ENCODE measurements at regions not wholly inside any gene's neighbourhood (a gene's known extent, or its start where the extent isn't known, plus 50 kb on each side); places are given as distances from the start of the nearest gene placed in this dataset.

DNA sequence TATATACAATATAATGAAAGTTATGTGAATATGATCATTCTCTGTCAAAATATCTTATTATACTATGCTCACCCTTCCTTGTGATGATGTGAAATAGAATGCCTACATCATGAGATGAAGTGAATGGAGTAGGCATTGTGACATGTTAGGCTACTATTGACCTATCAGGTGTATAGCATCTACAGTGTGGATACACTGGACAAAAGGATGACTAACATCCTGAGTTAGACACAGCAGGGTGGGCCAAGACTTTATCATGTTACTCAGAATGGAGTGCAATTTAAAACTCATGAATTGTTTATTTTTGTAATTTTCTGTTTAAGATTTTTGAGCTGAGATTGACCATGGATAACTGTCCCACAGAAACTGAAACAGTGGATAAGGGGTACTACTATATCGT, 53.4 kb upstream of the NAV3 start:
- TF ChIP-seq, protein P1, sequence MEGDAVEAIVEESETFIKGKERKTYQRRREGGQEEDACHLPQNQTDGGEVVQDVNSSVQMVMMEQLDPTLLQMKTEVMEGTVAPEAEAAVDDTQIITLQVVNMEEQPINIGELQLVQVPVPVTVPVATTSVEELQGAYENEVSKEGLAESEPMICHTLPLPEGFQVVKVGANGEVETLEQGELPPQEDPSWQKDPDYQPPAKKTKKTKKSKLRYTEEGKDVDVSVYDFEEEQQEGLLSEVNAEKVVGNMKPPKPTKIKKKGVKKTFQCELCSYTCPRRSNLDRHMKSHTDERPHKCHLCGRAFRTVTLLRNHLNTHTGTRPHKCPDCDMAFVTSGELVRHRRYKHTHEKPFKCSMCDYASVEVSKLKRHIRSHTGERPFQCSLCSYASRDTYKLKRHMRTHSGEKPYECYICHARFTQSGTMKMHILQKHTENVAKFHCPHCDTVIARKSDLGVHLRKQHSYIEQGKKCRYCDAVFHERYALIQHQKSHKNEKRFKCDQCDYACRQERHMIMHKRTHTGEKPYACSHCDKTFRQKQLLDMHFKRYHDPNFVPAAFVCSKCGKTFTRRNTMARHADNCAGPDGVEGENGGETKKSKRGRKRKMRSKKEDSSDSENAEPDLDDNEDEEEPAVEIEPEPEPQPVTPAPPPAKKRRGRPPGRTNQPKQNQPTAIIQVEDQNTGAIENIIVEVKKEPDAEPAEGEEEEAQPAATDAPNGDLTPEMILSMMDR (IDR thresholded peaks at IDR 0.05; ENCODE audit: control insufficient read depth, extremely low read depth, insufficient read depth): no peak
- H3K4me3 ChIP-seq (ENCODE audit: low read depth, low read length): no peak overlapping the region
- DNase-seq (ENCODE audit: low read depth): no peak

DNA sequence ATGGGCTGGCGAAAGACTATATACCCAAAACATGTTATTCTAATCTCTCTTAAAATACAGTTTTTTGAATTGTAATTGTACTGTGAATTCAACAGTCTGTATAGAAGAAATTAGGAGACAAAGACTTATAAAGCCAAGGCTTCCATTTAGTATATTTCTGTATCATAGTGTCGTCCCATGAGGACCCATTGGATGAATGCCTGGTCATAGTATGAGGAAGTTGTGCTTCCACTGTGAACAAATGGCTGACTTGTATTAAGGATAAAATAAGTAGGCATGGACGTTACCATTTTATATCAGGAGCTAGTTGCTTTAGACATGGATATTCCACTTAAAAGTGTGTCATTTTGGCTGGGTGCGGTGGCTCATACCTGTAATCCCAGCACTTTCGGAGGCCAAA, 55.9 kb upstream of the NAV3 start:
- TF ChIP-seq, protein P1 (IDR thresholded peaks at IDR 0.05; ENCODE audit: control insufficient read depth, extremely low read depth, insufficient read depth): no peak

DNA sequence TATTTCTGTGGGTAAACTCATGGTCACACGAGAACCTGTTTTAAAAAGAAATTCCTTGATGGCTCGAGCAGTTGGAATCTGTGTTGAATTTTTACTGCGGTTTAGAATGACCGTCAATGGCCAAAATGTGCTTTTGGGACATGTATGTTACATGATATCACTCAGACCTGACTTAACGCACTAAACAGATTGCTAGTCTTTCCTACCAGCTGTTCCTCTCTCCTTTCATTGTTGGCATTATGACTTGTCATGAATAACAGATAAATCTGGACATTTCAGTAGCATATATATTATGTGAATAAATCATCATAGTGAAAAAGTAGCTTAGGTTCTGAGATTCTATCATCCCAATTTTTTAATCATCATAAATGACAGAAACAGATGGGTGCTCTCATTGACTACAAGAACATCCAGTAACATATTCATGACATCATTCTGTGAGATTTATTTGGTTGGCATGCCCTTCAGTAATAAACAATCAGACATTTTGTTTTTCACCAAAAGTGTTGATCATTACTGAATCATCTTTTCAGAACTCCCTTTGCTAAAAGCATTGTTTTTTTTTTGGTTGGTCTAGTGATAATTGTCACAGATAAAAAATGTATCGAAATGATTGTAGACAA, 57.9 kb upstream of the NAV3 start:
- H3K4me3 ChIP-seq (ENCODE audit: low read depth, low read length): no peak overlapping the region
- no peak for DNase-seq (ENCODE audit: low read depth)
- TF ChIP-seq, protein P1 (IDR thresholded peaks at IDR 0.05; ENCODE audit: control insufficient read depth, extremely low read depth, insufficient read depth): no peak

More for the DNA sequence above, 55.9 kb upstream of the NAV3 start:
- no peak for DNase-seq (ENCODE audit: low read depth)
- H3K4me3 ChIP-seq (ENCODE audit: low read depth, low read length): no peak overlapping the region

DNA sequence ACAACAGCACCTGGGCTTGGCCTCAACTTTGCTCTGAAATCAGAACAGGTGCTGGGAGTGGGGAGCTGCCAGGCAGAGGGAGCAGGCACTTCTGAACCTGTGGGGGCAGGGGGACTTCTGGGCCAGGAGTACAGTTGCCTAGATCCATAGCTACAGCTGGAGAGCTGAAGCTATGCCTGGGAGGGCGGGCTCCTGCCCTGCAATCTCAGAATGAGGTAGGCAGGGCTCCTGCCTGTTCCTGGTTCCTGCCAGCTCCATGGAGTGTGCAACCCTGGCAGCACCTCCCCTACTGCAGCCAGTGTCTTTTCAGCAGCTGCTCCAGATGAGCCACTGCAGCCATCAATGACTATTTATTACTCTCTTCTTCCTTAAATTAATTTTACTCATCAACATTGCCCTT, 62.1 kb upstream of the NAV3 start:
- TF ChIP-seq, protein P1 (IDR thresholded peaks at IDR 0.05; ENCODE audit: control insufficient read depth, extremely low read depth, insufficient read depth): no peak
- H3K4me3 ChIP-seq (ENCODE audit: low read depth, low read length): no peak overlapping the region
- no peak for DNase-seq (ENCODE audit: low read depth)

DNA sequence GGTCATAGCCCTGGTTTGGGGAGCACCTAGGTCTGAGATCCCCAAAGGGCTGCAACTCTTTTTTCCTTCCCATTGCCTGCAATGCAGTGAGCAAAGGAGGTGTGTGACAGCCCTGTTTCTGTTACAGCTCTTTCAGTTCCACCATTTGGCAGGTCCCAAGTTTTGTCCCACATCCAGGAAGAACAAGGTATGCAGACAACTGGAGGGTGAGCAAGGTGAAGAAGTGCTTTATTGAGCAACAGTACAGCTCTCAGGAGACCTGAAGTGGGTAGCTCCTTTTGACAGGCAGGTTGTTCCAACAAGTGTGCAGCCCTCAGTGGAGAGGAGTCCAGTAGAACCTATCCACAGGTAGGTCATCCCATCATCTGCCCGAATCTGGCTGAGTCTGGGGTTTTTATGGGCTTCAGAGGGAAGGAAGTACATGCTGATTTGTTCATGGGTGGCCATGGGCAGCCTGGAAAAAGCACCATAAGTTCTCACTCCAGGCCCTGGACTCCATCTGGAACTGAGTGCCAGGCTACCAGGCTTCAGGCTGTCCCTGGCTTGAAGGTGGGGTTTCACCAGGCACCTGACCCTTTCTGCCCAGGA, 62.8 kb upstream of the NAV3 start:
- DNase-seq (ENCODE audit: low read depth): no peak
- TF ChIP-seq, protein P1 (IDR thresholded peaks at IDR 0.05; ENCODE audit: control insufficient read depth, extremely low read depth, insufficient read depth): no peak
- no peak overlapping the region for H3K4me3 ChIP-seq (ENCODE audit: low read depth, low read length)

DNA sequence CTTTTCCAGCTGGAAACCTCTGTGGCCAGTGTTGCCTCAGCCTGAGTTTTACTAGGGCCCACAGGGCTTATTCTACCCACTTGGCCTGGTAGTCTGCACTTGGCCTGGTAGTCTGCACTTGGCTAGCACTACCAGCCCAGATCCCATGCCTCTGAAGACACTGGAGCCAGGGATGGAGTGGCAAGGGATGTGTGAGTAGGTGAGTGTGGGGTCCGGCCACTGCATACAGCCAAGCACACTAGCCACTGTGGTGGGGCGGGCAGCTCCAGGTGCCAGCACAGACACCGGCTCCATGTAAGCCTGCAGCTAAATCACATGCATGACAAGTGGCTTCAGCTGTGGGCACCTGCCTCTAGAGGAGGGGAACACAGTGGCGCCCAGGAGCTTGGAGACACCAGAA, 63.4 kb upstream of the NAV3 start:
- TF ChIP-seq, protein P1 (IDR thresholded peaks at IDR 0.05; ENCODE audit: control insufficient read depth, extremely low read depth, insufficient read depth): no peak
- no peak overlapping the region for H3K4me3 ChIP-seq (ENCODE audit: low read depth, low read length)
- DNase-seq (ENCODE audit: low read depth): no peak

DNA sequence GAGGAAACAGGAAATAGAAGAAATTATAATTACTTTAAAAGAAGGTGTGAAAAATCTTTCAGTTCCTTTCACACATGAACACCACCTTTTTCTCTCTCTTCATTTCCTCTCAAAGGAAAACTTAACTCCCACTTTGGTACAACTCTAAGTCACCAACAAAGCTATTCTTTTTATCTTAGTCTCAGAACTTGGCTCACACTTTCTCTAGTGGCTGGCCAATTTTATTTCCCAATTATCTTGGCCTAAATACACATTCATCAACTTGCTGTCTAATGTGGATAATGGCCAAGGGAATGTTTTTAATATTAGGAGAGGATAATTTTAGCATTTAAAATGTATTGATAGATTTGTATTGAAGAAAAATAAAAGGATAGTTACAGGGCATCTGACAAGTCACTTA, 64.5 kb upstream of the NAV3 start:
- no peak overlapping the region for H3K4me3 ChIP-seq (ENCODE audit: low read depth, low read length)
- TF ChIP-seq, protein P1 (IDR thresholded peaks at IDR 0.05; ENCODE audit: control insufficient read depth, extremely low read depth, insufficient read depth): no peak
- DNase-seq (ENCODE audit: low read depth): no peak

Measured in LNCaP clone FGC (cell line).